HG02885 (cell line): ENCODE measurements at regions not wholly inside any gene's neighbourhood (a gene's known extent, or its start where the extent isn't known, plus 50 kb on each side); places are given as distances from the start of the nearest gene placed in this dataset.
A peak's percentile ranks its signal among the peaks of the same experiment; 100 is the strongest.

Experiments
- ATAC-seq: cut with Tn5 transposase; IDR thresholded peaks from one replicate; pipeline ENCODE4 v1.9.1; 2021; ENCODE audit warnings: mild to moderate bottlenecking; ENCODE audit not compliant: unreplicated experiment, poor library complexity

GRCh38 chr21:31473685-31474345 lies 129.8 kb upstream of the TIAM1 start:
- no peak for ATAC-seq

- no peak for ATAC-seq
Observed at GRCh38 chr21:31471865-31472264, 127.8 kb upstream of the TIAM1 start.

- no peak for ATAC-seq
Observed at GRCh38 chr21:31470896-31471694, 127.0 kb upstream of the TIAM1 start.

GRCh38 chr21:31460980-31461379 lies 116.9 kb upstream of the TIAM1 start:
- ATAC-seq, result no peak

- no peak for ATAC-seq
Observed at GRCh38 chr21:31459457-31459856, 115.4 kb upstream of the TIAM1 start.

GRCh38 chr21:31457675-31458074 lies 113.6 kb upstream of the TIAM1 start:
- ATAC-seq, result no peak

- no peak for ATAC-seq
Observed at GRCh38 chr21:31456201-31456600, 112.1 kb upstream of the TIAM1 start.

- ATAC-seq, result no peak
Observed at GRCh38 chr21:31455506-31455905, 111.4 kb upstream of the TIAM1 start.

- ATAC-seq, result no peak
Observed at GRCh38 chr21:31450980-31451379, 106.9 kb upstream of the TIAM1 start.

- no peak for ATAC-seq
Observed at GRCh38 chr21:31449921-31450535, 106.0 kb upstream of the TIAM1 start.

- ATAC-seq, result no peak
Observed at GRCh38 chr21:31448496-31448895, 104.4 kb upstream of the TIAM1 start.

- no peak for ATAC-seq
Observed at GRCh38 chr21:31447505-31447904, 103.4 kb upstream of the TIAM1 start.

- peak; percentile 84 for ATAC-seq
Observed at GRCh38 chr21:31446226-31446855, 102.3 kb upstream of the TIAM1 start.

GRCh38 chr21:31445137-31445536 lies 101.1 kb upstream of the TIAM1 start:
- ATAC-seq, result no peak

GRCh38 chr21:31443736-31444521 lies 99.9 kb upstream of the TIAM1 start:
- no peak for ATAC-seq

- no peak for ATAC-seq
Observed at GRCh38 chr21:31442339-31442738, 98.3 kb upstream of the TIAM1 start.

- no peak for ATAC-seq
Observed at GRCh38 chr21:31429506-31429905, 85.4 kb upstream of the TIAM1 start.

- peak; percentile 41 for ATAC-seq
Observed at GRCh38 chr21:31426235-31426797, 82.3 kb upstream of the TIAM1 start.

- ATAC-seq, result no peak
Observed at GRCh38 chr21:31425138-31425537, 81.1 kb upstream of the TIAM1 start.

- ATAC-seq, result no peak
Observed at GRCh38 chr21:31424058-31424457, 80.0 kb upstream of the TIAM1 start.
